Neuronal stem cell (in vitro differentiated cells): ENCODE measurements at regions not wholly inside any gene's neighbourhood (a gene's known extent, or its start where the extent isn't known, plus 50 kb on each side); places are given as distances from the start of the nearest gene placed in this dataset.

Experiments
- DNase-seq: peaks from one replicate; pipeline ENCODE4 v3.0.0-alpha.2; 2013; ENCODE audit warnings: low spot score
- H2AFZ ChIP-seq: one replicate; pipeline ENCODE4 v1.6.1; 2013; ENCODE audit warnings: mild to moderate bottlenecking, low read length, inconsistent platforms
- H2AK5ac ChIP-seq: 2 replicates; pipeline ENCODE4 v1.6.1; 2013; ENCODE audit warnings: low read depth, mild to moderate bottlenecking, inconsistent platforms, low read length, moderate library complexity, mixed read lengths
- H2BK120ac ChIP-seq: 2 replicates; pipeline ENCODE4 v1.6.1; 2013; ENCODE audit warnings: low read depth, mild to moderate bottlenecking, inconsistent platforms, low read length, moderate library complexity, mixed read lengths
- H2BK12ac ChIP-seq: one replicate; pipeline ENCODE4 v1.6.1; 2013; ENCODE audit warnings: low read length, inconsistent platforms
- H2BK15ac ChIP-seq: 2 replicates; pipeline ENCODE4 v1.6.1; 2013; ENCODE audit warnings: mild to moderate bottlenecking, low read length, inconsistent platforms, mixed read lengths
- H2BK5ac ChIP-seq: one replicate; pipeline ENCODE4 v1.6.1; 2013; ENCODE audit warnings: inconsistent platforms, mild to moderate bottlenecking, low read length, moderate library complexity
- H3K14ac ChIP-seq: one replicate; pipeline ENCODE4 v1.6.1; 2013; ENCODE audit warnings: low read length, inconsistent platforms
- H3K18ac ChIP-seq: 2 replicates; pipeline ENCODE4 v1.6.1; 2013; ENCODE audit warnings: low read length, inconsistent platforms
- H3K23ac ChIP-seq: 2 replicates; pipeline ENCODE4 v1.6.1; 2013; ENCODE audit warnings: low read depth, mild to moderate bottlenecking, mixed read lengths, low read length, inconsistent platforms; ENCODE audit not compliant: poor library complexity
- H3K27ac ChIP-seq: replicated peaks from 3 replicates; pipeline ENCODE4 v1.5.1; 2013; ENCODE audit warnings: low read length, inconsistent platforms
- H3K27me3 ChIP-seq, 3 experiments: 2 replicates each; pipeline ENCODE4 v1.6.1; 2013; ENCODE audit warnings: low read length in 3 of 3, mild to moderate bottlenecking in 2 of 3, inconsistent platforms in 1 of 3, low read depth in 1 of 3, mixed read lengths in 1 of 3, moderate library complexity in 1 of 3; ENCODE audit not compliant: control insufficient read depth in 3 of 3, insufficient read depth in 3 of 3
- H3K36me3 ChIP-seq, 2 donors: replicated peaks in 1 of 2; 2 replicates each; pipeline ENCODE4 v1.6.1; 2013; ENCODE audit warnings: low read length in 2 of 2; ENCODE audit not compliant: control insufficient read depth in 2 of 2, insufficient read depth in 2 of 2
- H3K4ac ChIP-seq: 2 replicates; pipeline ENCODE4 v1.6.1; 2013; ENCODE audit warnings: inconsistent platforms, mild to moderate bottlenecking, low read length, moderate library complexity
- H3K4me1 ChIP-seq, 2 donors: 1 replicate in 1 of 2; 2 replicates in 1 of 2; pipeline ENCODE4 v1.6.1; 2013; ENCODE audit warnings: low read length in 2 of 2, low read depth in 1 of 2; ENCODE audit not compliant: control insufficient read depth in 2 of 2, insufficient read depth in 1 of 2
- H3K4me2 ChIP-seq: one replicate; pipeline ENCODE4 v1.6.1; 2013; ENCODE audit warnings: mild to moderate bottlenecking, low read length, inconsistent platforms; ENCODE audit not compliant: insufficient read depth, poor library complexity, severe bottlenecking
- H3K4me3 ChIP-seq, 2 donors: 2 replicates each; pipeline ENCODE4 v1.5.1; 2013; ENCODE audit warnings: low read length in 2 of 2, mild to moderate bottlenecking in 2 of 2, inconsistent platforms in 1 of 2, moderate library complexity in 1 of 2
- H3K79me1 ChIP-seq: one replicate; pipeline ENCODE4 v1.6.1; 2013; ENCODE audit warnings: low read depth, mild to moderate bottlenecking, inconsistent platforms, low read length, moderate library complexity
- H3K9ac ChIP-seq: one replicate; pipeline ENCODE4 v1.6.1; 2013; ENCODE audit warnings: mild to moderate bottlenecking, low read depth, low read length, inconsistent platforms; ENCODE audit not compliant: poor library complexity
- H3K9me3 ChIP-seq, 2 donors: replicated peaks in 1 of 2; 2 replicates each; pipeline versions ENCODE3 to v1.6.1; 2013; ENCODE audit warnings: low read length in 2 of 2, mild to moderate bottlenecking in 2 of 2, inconsistent platforms in 1 of 2, low read depth in 1 of 2, mixed read lengths in 1 of 2, moderate library complexity in 1 of 2; ENCODE audit not compliant: control insufficient read depth in 2 of 2, insufficient read depth in 1 of 2
- H4K8ac ChIP-seq: one replicate; pipeline ENCODE4 v1.6.1; 2013; ENCODE audit warnings: low read depth, mild to moderate bottlenecking, inconsistent platforms, low read length, moderate library complexity
- H4K91ac ChIP-seq: one replicate; pipeline ENCODE4 v1.6.1; 2013; ENCODE audit warnings: low read length, low read depth, mild to moderate bottlenecking, inconsistent platforms; ENCODE audit not compliant: poor library complexity
- WGBS, 2 donors: extraction: QIAGEN DNeasy Blood & Tissue Kit; methylation state at CpG; one replicate each; pipeline ENCODE4 v1.1.7; 2013; ENCODE audit warnings: missing lambda C conversion rate in 2 of 2, mixed read lengths in 1 of 2; ENCODE audit not compliant: insufficient read length in 2 of 2, insufficient replicate concordance in 1 of 2; ENCODE audit errors: extremely low coverage in 2 of 2; 5-methylcytosine and 5-hydroxymethylcytosine counted together

- Histone ChIP-seq H3K23ac (no peak overlapping the region), H3K79me1 (no peaks in the 10 kb centered on the region), H3K9ac (no peak overlapping the region), H2BK120ac (no peak overlapping the region), H3K4me3 (no peak overlapping the region), H3K4ac (no peak overlapping the region), H3K4me1 (peaks cover 0 to 12% of the 10 kb centered on the region in 2 donors), H3K27ac (no peak overlapping the region), H2BK5ac (no peak overlapping the region), H2AK5ac (peak overlapping the region; percentile 40), H2AFZ (no peak overlapping the region), H3K36me3 (no peaks in the 10 kb centered on the region), H3K9me3 (no peaks in the 10 kb centered on the region), H3K18ac (peak overlapping the region; percentile 66), H4K91ac (no peak overlapping the region), H2BK15ac (no peak overlapping the region), H3K4me2 (no peak overlapping the region), H2BK12ac (no peak overlapping the region), H3K27me3 (peaks cover 0 to 13% (median 0%) of the 10 kb centered on the region in 3 experiments), H4K8ac (no peak overlapping the region), H3K14ac (no peak overlapping the region)
- no peak for DNase-seq
- no CpG with 5 or more reads among the region's 10 CpGs for WGBS, 2 donors
Observed at GRCh38 chr11:119907122-119907851, 178.3 kb upstream of the NECTIN1 start.

- Histone ChIP-seq H3K4me2 (no peak overlapping the region), H3K14ac (no peak overlapping the region), H3K27ac (no peak overlapping the region), H4K8ac (no peak overlapping the region), H2AFZ (no peak overlapping the region), H2BK120ac (no peak overlapping the region), H3K23ac (no peak overlapping the region), H3K18ac (no peak overlapping the region), H3K79me1 (no peaks in the 10 kb centered on the region), H3K4me3 (no peak overlapping the region), H3K4ac (no peak overlapping the region), H2BK5ac (no peak overlapping the region), H4K91ac (no peak overlapping the region), H2BK12ac (no peak overlapping the region), H3K27me3 (peaks cover 0 to 15% (median 0%) of the 10 kb centered on the region in 3 experiments), H3K4me1 (peaks cover 0 to 8% of the 10 kb centered on the region in 2 donors), H3K9me3 (no peaks in the 10 kb centered on the region), H3K9ac (no peak overlapping the region), H2AK5ac (no peak overlapping the region), H2BK15ac (no peak overlapping the region), H3K36me3 (no peaks in the 10 kb centered on the region)
- no peak for DNase-seq
- no CpG with 5 or more reads among the region's 8 CpGs for WGBS, 2 donors
Observed at GRCh38 chr11:119906376-119906775, 177.4 kb upstream of the NECTIN1 start.

GRCh38 chr11:119905162-119905561 lies 176.2 kb upstream of the NECTIN1 start:
- H3K4me3 ChIP-seq: no peak overlapping the region
- no peak overlapping the region for H2BK120ac ChIP-seq
- no peak overlapping the region for H2AFZ ChIP-seq
- DNase-seq: no peak
- H3K27ac ChIP-seq: no peak overlapping the region
- no CpG with 5 or more reads among the region's 4 CpGs for WGBS, 2 donors
- no peak overlapping the region for H2BK15ac ChIP-seq
- H3K4ac ChIP-seq: no peak overlapping the region
- H3K23ac ChIP-seq: no peak overlapping the region
- no peak overlapping the region for H3K4me2 ChIP-seq
- H4K8ac ChIP-seq: no peak overlapping the region
- H3K9ac ChIP-seq: no peak overlapping the region
- no peak overlapping the region for H2BK12ac ChIP-seq
- peaks cover 0 to 18% (median 0%) of the 10 kb centered on the region in 3 experiments for H3K27me3 ChIP-seq
- H3K36me3 ChIP-seq: no peaks in the 10 kb centered on the region
- no peaks in the 10 kb centered on the region for H3K79me1 ChIP-seq
- no peak overlapping the region for H2AK5ac ChIP-seq
- H3K4me1 ChIP-seq: peaks cover 0 to 8% of the 10 kb centered on the region in 2 donors
- H3K14ac ChIP-seq: no peak overlapping the region
- no peak overlapping the region for H4K91ac ChIP-seq
- no peak overlapping the region for H3K18ac ChIP-seq
- H3K9me3 ChIP-seq: no peaks in the 10 kb centered on the region
- no peak overlapping the region for H2BK5ac ChIP-seq

DNA sequence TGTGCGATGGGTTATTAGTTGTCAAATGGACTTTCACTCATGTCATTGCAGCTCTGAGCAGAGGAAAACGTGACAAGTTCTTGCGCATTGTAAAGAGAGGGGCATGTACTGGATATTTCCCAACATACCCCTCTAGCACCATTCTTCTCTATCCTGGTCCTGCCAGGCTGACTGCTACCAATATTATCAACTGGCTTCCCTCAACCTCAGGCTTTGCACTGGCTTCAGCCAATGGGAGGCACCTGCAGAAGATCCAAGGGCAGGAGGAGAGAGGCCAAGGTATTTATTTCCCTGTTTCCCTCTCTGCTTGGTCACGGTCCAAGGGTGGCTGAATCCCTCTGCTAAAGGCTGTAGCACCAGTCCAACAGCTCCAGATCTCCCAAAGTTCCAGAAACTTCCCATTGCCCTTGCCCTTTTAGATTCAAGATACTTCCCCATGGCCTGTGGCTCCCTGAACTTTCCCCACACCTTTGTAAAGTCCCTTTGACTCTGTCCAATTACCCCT lies 175.6 kb upstream of the NECTIN1 start:
- no peak overlapping the region for H3K4me3 ChIP-seq
- no peak overlapping the region for H2BK15ac ChIP-seq
- no peak overlapping the region for H3K4me2 ChIP-seq
- H2BK120ac ChIP-seq: no peak overlapping the region
- no peak overlapping the region for H2BK5ac ChIP-seq
- H2AFZ ChIP-seq: no peak overlapping the region
- H3K36me3 ChIP-seq: no peaks in the 10 kb centered on the region
- no peak overlapping the region for H2AK5ac ChIP-seq
- H3K9me3 ChIP-seq: no peaks in the 10 kb centered on the region
- H3K79me1 ChIP-seq: no peaks in the 10 kb centered on the region
- H3K9ac ChIP-seq: no peak overlapping the region
- no peak overlapping the region for H3K23ac ChIP-seq
- DNase-seq: no peak
- no peak overlapping the region for H3K14ac ChIP-seq
- no peak overlapping the region for H3K27ac ChIP-seq
- WGBS, 2 donors: no CpG with 5 or more reads among the region's 4 CpGs
- peaks cover 0 to 18% (median 0%) of the 10 kb centered on the region in 3 experiments for H3K27me3 ChIP-seq
- no peak overlapping the region for H2BK12ac ChIP-seq
- H3K4me1 ChIP-seq: peaks cover 0 to 8% of the 10 kb centered on the region in 2 donors
- H4K91ac ChIP-seq: no peak overlapping the region
- H3K4ac ChIP-seq: no peak overlapping the region
- H3K18ac ChIP-seq: no peak overlapping the region
- no peak overlapping the region for H4K8ac ChIP-seq
